K562 (cell line): ENCODE measurements at regions not wholly inside any gene's neighbourhood (a gene's known extent, or its start where the extent isn't known, plus 50 kb on each side); places are given as distances from the start of the nearest gene placed in this dataset.

Experiments used
- YY1 ChIP-seq, 3 experiments: IDR thresholded peaks; 2 replicates each; pipeline ENCODE4 v1.6.1; 2011; ENCODE audit warnings: low read length in 2 of 3, mild to moderate bottlenecking in 2 of 3, moderate library complexity in 2 of 3, borderline replicate concordance in 1 of 3, control low read depth in 1 of 3, low read depth in 1 of 3; ENCODE audit not compliant: insufficient read depth in 3 of 3, insufficient replicate concordance in 2 of 3, control insufficient read depth in 1 of 3, insufficient read length in 1 of 3; ENCODE audit errors: extremely low read depth in 1 of 3
- TF ChIP-seq, protein P1 (sequence below): fragments of 250-450 bp; sonication (Bioruptor Pico); IDR thresholded peaks from 2 replicates; pipeline ENCODE4 v1.4.0; 2020
- TF ChIP-seq, protein P2 (sequence below): fragments of 450-650 bp; IDR thresholded peaks from 2 replicates; pipeline ENCODE4 v1.6.1; 2016; ENCODE audit warnings: low read depth
- TF ChIP-seq, protein P3 (sequence below): fragments of 250-450 bp; sonication (Bioruptor Pico); IDR thresholded peaks from 2 replicates; pipeline ENCODE4 v1.9.0; 2021; ENCODE audit warnings: mild to moderate bottlenecking, inconsistent platforms
- TF ChIP-seq, protein P4 (sequence below): IDR thresholded peaks from 2 replicates; pipeline ENCODE4 v1.6.1; 2011; ENCODE audit warnings: borderline replicate concordance, low read depth, mild to moderate bottlenecking, moderate library complexity, low read length; ENCODE audit not compliant: insufficient read depth, poor library complexity, severe bottlenecking

DNA sequence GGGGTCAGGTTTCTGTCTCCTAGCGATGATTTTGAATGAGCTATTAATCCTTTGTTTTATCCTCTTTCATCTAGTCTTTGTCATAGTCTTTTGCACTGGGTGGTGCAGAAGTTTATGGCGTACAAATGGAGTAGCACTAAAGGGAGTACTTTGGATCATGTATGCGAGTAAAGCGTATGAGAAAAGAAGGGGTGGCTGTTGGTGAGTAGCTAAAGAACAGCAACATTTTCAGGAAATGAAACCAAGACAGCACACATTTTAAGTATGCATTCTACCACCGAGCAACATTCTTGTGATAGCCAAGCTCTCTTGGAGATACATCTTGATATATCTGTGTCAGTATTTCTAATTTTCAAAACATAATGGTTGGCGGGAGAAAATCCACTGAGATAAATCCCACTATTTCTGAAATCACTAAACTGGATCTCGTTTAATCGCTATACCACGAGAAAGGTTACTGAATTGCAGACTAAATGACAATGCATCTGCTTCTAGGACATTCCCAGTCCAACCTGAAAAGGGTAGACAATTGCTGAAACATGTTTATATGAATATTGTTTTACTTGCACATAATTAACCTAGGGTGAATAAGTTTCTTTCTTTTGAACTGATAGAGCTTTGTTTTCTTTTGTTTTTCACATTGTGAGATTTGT, 196.1 kb downstream of the TRIM27 start (continued):
- TF ChIP-seq, protein P1, sequence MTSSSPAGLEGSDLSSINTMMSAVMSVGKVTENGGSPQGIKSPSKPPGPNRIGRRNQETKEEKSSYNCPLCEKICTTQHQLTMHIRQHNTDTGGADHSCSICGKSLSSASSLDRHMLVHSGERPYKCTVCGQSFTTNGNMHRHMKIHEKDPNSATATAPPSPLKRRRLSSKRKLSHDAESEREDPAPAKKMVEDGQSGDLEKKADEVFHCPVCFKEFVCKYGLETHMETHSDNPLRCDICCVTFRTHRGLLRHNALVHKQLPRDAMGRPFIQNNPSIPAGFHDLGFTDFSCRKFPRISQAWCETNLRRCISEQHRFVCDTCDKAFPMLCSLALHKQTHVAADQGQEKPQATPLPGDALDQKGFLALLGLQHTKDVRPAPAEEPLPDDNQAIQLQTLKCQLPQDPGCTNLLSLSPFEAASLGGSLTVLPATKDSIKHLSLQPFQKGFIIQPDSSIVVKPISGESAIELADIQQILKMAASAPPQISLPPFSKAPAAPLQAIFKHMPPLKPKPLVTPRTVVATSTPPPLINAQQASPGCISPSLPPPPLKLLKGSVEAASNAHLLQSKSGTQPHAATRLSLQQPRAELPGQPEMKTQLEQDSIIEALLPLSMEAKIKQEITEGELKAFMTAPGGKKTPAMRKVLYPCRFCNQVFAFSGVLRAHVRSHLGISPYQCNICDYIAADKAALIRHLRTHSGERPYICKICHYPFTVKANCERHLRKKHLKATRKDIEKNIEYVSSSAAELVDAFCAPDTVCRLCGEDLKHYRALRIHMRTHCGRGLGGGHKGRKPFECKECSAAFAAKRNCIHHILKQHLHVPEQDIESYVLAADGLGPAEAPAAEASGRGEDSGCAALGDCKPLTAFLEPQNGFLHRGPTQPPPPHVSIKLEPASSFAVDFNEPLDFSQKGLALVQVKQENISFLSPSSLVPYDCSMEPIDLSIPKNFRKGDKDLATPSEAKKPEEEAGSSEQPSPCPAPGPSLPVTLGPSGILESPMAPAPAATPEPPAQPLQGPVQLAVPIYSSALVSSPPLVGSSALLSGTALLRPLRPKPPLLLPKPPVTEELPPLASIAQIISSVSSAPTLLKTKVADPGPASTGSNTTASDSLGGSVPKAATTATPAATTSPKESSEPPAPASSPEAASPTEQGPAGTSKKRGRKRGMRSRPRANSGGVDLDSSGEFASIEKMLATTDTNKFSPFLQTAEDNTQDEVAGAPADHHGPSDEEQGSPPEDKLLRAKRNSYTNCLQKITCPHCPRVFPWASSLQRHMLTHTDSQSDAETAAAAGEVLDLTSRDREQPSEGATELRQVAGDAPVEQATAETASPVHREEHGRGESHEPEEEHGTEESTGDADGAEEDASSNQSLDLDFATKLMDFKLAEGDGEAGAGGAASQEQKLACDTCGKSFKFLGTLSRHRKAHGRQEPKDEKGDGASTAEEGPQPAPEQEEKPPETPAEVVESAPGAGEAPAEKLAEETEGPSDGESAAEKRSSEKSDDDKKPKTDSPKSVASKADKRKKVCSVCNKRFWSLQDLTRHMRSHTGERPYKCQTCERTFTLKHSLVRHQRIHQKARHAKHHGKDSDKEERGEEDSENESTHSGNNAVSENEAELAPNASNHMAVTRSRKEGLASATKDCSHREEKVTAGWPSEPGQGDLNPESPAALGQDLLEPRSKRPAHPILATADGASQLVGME = no peak
- TF ChIP-seq, protein P2, sequence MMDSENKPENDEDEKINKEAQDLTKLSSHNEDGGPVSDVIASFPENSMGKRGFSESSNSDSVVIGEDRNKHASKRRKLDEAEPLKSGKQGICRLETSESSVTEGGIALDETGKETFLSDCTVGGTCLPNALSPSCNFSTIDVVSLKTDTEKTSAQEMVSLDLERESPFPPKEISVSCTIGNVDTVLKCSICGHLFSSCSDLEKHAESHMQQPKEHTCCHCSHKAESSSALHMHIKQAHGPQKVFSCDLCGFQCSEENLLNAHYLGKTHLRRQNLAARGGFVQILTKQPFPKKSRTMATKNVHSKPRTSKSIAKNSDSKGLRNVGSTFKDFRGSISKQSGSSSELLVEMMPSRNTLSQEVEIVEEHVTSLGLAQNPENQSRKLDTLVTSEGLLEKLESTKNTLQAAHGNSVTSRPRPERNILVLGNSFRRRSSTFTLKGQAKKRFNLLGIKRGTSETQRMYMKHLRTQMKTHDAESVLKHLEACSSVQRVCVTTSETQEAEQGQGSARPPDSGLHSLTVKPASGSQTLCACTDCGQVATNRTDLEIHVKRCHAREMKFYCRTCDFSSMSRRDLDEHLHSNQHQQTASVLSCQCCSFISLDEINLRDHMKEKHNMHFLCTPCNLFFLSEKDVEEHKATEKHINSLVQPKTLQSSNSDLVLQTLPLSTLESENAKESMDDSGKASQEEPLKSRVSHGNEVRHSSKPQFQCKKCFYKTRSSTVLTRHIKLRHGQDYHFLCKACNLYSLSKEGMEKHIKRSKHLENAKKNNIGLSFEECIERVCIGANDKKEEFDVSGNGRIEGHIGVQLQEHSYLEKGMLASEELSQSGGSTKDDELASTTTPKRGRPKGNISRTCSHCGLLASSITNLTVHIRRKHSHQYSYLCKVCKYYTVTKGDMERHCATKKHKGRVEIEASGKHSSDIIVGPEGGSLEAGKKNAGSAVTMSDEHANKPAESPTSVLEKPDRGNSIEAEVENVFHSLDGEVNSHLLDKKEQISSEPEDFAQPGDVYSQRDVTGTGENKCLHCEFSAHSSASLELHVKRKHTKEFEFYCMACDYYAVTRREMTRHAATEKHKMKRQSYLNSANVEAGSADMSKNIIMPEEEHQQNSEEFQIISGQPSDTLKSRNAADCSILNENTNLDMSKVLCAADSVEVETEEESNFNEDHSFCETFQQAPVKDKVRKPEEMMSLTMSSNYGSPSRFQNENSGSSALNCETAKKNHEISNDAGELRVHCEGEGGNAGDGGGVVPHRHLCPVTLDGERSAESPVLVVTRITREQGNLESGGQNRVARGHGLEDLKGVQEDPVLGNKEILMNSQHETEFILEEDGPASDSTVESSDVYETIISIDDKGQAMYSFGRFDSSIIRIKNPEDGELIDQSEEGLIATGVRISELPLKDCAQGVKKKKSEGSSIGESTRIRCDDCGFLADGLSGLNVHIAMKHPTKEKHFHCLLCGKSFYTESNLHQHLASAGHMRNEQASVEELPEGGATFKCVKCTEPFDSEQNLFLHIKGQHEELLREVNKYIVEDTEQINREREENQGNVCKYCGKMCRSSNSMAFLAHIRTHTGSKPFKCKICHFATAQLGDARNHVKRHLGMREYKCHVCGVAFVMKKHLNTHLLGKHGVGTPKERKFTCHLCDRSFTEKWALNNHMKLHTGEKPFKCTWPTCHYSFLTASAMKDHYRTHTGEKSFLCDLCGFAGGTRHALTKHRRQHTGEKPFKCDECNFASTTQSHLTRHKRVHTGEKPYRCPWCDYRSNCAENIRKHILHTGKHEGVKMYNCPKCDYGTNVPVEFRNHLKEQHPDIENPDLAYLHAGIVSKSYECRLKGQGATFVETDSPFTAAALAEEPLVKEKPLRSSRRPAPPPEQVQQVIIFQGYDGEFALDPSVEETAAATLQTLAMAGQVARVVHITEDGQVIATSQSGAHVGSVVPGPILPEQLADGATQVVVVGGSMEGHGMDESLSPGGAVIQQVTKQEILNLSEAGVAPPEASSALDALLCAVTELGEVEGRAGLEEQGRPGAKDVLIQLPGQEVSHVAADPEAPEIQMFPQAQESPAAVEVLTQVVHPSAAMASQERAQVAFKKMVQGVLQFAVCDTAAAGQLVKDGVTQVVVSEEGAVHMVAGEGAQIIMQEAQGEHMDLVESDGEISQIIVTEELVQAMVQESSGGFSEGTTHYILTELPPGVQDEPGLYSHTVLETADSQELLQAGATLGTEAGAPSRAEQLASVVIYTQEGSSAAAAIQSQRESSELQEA = no peak
- TF ChIP-seq, protein P3, sequence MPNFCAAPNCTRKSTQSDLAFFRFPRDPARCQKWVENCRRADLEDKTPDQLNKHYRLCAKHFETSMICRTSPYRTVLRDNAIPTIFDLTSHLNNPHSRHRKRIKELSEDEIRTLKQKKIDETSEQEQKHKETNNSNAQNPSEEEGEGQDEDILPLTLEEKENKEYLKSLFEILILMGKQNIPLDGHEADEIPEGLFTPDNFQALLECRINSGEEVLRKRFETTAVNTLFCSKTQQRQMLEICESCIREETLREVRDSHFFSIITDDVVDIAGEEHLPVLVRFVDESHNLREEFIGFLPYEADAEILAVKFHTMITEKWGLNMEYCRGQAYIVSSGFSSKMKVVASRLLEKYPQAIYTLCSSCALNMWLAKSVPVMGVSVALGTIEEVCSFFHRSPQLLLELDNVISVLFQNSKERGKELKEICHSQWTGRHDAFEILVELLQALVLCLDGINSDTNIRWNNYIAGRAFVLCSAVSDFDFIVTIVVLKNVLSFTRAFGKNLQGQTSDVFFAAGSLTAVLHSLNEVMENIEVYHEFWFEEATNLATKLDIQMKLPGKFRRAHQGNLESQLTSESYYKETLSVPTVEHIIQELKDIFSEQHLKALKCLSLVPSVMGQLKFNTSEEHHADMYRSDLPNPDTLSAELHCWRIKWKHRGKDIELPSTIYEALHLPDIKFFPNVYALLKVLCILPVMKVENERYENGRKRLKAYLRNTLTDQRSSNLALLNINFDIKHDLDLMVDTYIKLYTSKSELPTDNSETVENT (CRISPR knock-in tag) = no peak
- TF ChIP-seq, protein P4, sequence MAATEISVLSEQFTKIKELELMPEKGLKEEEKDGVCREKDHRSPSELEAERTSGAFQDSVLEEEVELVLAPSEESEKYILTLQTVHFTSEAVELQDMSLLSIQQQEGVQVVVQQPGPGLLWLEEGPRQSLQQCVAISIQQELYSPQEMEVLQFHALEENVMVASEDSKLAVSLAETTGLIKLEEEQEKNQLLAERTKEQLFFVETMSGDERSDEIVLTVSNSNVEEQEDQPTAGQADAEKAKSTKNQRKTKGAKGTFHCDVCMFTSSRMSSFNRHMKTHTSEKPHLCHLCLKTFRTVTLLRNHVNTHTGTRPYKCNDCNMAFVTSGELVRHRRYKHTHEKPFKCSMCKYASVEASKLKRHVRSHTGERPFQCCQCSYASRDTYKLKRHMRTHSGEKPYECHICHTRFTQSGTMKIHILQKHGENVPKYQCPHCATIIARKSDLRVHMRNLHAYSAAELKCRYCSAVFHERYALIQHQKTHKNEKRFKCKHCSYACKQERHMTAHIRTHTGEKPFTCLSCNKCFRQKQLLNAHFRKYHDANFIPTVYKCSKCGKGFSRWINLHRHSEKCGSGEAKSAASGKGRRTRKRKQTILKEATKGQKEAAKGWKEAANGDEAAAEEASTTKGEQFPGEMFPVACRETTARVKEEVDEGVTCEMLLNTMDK = no peak
- TF ChIP-seq YY1 (IDR thresholded peaks at IDR 0.05; ENCODE audit: borderline replicate concordance in 1 of 3, control insufficient read depth in 1 of 3, extremely low read depth in 1 of 3, insufficient read depth in 3 of 3, insufficient read length in 1 of 3, insufficient replicate concordance in 2 of 3, low read depth in 1 of 3, low read length in 2 of 3) = no peak
